HG02973 (cell line): ENCODE measurements at regions not wholly inside any gene's neighbourhood (a gene's known extent, or its start where the extent isn't known, plus 50 kb on each side); places are given as distances from the start of the nearest gene placed in this dataset.

ENCODE experiments used
- ATAC-seq: cut with Tn5 transposase; IDR thresholded peaks from one replicate; pipeline ENCODE4 v1.9.1; 2021; ENCODE audit warnings: moderate library complexity; ENCODE audit not compliant: unreplicated experiment

- no peak for ATAC-seq
These were observed 359.3 kb downstream of the IRS1 start for GRCh38 chr2:226440127-226440918.

- ATAC-seq, result no peak
These were observed 360.3 kb downstream of the IRS1 start for GRCh38 chr2:226439337-226439736.

GRCh38 chr2:226435146-226435545 is 364.5 kb downstream of the IRS1 start:
- ATAC-seq, result no peak

- no peak for ATAC-seq
These were observed 364.9 kb downstream of the IRS1 start for GRCh38 chr2:226434702-226435101.

- no peak for ATAC-seq
These were observed 368.2 kb downstream of the IRS1 start for GRCh38 chr2:226431288-226431948.

GRCh38 chr2:226429476-226429875 is 370.1 kb downstream of the IRS1 start:
- no peak for ATAC-seq

- ATAC-seq, result no peak
These were observed 371.9 kb downstream of the IRS1 start for GRCh38 chr2:226427538-226428307.

GRCh38 chr2:226426292-226426736 is 373.3 kb downstream of the IRS1 start:
- ATAC-seq, result no peak

GRCh38 chr2:226424971-226425370 is 374.6 kb downstream of the IRS1 start:
- ATAC-seq, result no peak

- ATAC-seq, result peak; percentile 81
These were observed 376.1 kb downstream of the IRS1 start for GRCh38 chr2:226423498-226423960.

- ATAC-seq, result no peak
These were observed 379.0 kb downstream of the IRS1 start for GRCh38 chr2:226420646-226421045.

- ATAC-seq, result no peak
These were observed 381.1 kb downstream of the IRS1 start for GRCh38 chr2:226418521-226418920.

GRCh38 chr2:226414335-226414734 is 385.3 kb downstream of the IRS1 start:
- ATAC-seq, result no peak

GRCh38 chr2:226413498-226414130 is 386.0 kb downstream of the IRS1 start:
- ATAC-seq, result no peak

GRCh38 chr2:226411727-226412360 is 387.8 kb downstream of the IRS1 start:
- no peak for ATAC-seq

- ATAC-seq, result no peak
These were observed 388.4 kb downstream of the IRS1 start for GRCh38 chr2:226411205-226411604.

GRCh38 chr2:226410247-226410835 is 389.3 kb downstream of the IRS1 start:
- no peak for ATAC-seq

GRCh38 chr2:226409134-226409533 is 390.5 kb downstream of the IRS1 start:
- ATAC-seq, result no peak

- ATAC-seq, result no peak
These were observed 391.5 kb downstream of the IRS1 start for GRCh38 chr2:226408141-226408540.

GRCh38 chr2:226407135-226407534 is 392.5 kb downstream of the IRS1 start:
- no peak for ATAC-seq
